ENCODE measurements at regions not wholly inside any gene's neighbourhood (a gene's known extent, or its start where the extent isn't known, plus 50 kb on each side); places are given as distances from the start of the nearest gene placed in this dataset.

- Histone ChIP-seq H3K27me3 (peaks cover 0 to 27% of the 10 kb centered on the region in 2 donors), H3K4me3 (no peak overlapping the region), H3K9me3 (no peaks in the 10 kb centered on the region), H3K4me1 (peaks cover 0 to 19% (median 13%) of the 10 kb centered on the region in 4 donors), H3K27ac (no peak overlapping the region), H3K36me3 (no peaks in the 10 kb centered on the region)
- DNase-seq = no peak
- TF ChIP-seq CTCF (IDR thresholded peaks at IDR 0.05) = no peak
- intact Hi-C loops (cut with DNase I; ENCODE audit: low total_unique reads) = no loop called here
These were observed 98.6 kb upstream of the KLF13 start for GRCh38 chr15:31228011-31228484.

- Histone ChIP-seq H3K27ac (no peak overlapping the region), H3K27me3 (peaks cover 0 to 20% of the 10 kb centered on the region in 2 donors), H3K36me3 (no peaks in the 10 kb centered on the region), H3K4me1 (peaks cover 0 to 7% (median 4%) of the 10 kb centered on the region in 4 donors), H3K9me3 (no peaks in the 10 kb centered on the region), H3K4me3 (no peak overlapping the region)
- intact Hi-C loops (cut with DNase I; ENCODE audit: low total_unique reads) = no loop called here
- no peak for TF ChIP-seq CTCF (IDR thresholded peaks at IDR 0.05)
- no peak for DNase-seq
These were observed 97.4 kb upstream of the KLF13 start for GRCh38 chr15:31228980-31229826.

GRCh38 chr15:31230630-31231485 lies 95.8 kb upstream of the KLF13 start:
- H3K4me3 ChIP-seq = no peak overlapping the region
- intact Hi-C loops (cut with DNase I; ENCODE audit: low total_unique reads) = no loop called here
- peaks cover 0 to 14% of the 10 kb centered on the region in 2 donors for H3K27me3 ChIP-seq
- no peaks in the 10 kb centered on the region for H3K9me3 ChIP-seq
- peaks cover under 1 to 5% (median 4%) of the 10 kb centered on the region in 4 donors for H3K4me1 ChIP-seq
- TF ChIP-seq CTCF (IDR thresholded peaks at IDR 0.05) = no peak
- H3K27ac ChIP-seq = no peak overlapping the region
- no peak for DNase-seq
- no peaks in the 10 kb centered on the region for H3K36me3 ChIP-seq

DNA sequence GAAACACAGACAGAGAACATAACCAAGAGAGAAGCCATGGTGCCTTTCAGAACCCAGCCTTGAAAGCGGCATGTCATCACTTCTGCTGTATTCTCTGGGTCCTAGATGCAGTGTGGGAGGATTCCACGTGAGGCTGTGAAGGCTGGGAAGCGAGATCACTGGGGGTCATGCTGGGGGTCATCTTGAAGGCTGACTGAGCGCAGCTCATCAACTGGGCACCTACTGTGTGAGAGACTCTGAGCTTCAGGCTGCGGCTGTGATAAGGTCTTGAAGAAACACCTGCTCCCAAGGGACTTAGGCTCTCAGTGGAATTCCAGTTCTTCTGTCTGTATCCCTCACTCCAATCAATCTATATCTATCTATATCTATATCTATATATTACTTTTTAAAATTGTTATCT lies 91.8 kb upstream of the KLF13 start:
- Histone ChIP-seq H3K27me3 (no peaks in the 10 kb centered on the region), H3K9me3 (no peaks in the 10 kb centered on the region), H3K36me3 (no peaks in the 10 kb centered on the region), H3K4me3 (no peak overlapping the region), H3K4me1 (peaks cover 2 to 19% (median 18%) of the 10 kb centered on the region in 4 donors), H3K27ac (no peak overlapping the region)
- DNase-seq = peak in 1 of 2 donors; percentile 46
- no peak for TF ChIP-seq CTCF (IDR thresholded peaks at IDR 0.05)
- intact Hi-C loops (cut with DNase I; ENCODE audit: low total_unique reads) = no loop called here

DNA sequence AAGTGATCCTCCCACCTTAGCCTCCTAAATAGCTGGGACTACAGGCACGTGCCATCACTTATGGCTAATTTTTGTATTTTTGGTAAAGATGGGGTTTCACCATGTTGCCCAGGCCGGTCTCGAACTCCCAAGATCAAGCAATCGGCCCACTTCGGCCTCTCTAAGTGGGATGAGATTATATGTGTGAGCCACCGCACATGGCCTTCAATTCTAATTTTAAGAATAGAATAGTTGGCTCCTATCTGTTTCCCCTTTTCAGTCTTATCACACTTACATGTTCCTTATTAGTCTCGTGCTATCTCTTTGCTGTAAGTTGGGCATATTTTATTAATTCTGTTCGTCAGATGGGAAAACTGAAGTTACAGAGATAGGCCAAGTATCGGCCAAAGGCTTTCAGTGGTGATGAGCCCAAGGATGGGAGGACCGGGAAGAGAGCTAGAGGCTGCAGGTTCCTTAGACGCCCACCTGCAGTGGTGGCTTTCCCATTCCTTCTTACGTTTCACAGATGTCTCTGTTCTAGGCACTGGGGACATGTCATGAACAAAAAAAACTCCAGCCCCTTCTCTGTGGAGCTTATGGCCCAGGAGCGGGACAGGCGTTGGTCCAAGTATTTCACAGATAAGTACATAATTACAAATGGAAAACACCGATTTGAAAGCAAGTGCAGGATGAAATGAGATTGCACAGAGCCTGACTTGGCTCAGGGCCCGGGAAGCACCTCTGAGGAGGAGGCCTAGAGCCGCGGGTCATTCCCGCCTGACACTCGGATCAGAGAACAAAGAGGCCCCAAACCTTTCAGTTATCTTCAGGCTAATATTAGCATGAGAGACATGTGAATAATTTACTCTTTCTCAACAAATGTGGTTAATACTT lies 91.1 kb upstream of the KLF13 start:
- Histone ChIP-seq H3K4me3 (no peak overlapping the region), H3K4me1 (peaks cover 2 to 19% (median 18%) of the 10 kb centered on the region in 4 donors), H3K27me3 (no peaks in the 10 kb centered on the region), H3K27ac (peak overlapping the region; percentile 69 to 79), H3K36me3 (no peaks in the 10 kb centered on the region), H3K9me3 (no peaks in the 10 kb centered on the region)
- TF ChIP-seq CTCF (IDR thresholded peaks at IDR 0.05) = no peak
- intact Hi-C loops (cut with DNase I; ENCODE audit: low total_unique reads) = loop anchor here (2.0 kb wide), 1 partner anchor 19 kb away; no protein-coding TSS in a partner anchor
- DNase-seq = peak in 1 of 2 donors; percentile 55
